ENCODE measurements at regions not wholly inside any gene's neighbourhood (a gene's known extent, or its start where the extent isn't known, plus 50 kb on each side); places are given as distances from the start of the nearest gene placed in this dataset.

DNA sequence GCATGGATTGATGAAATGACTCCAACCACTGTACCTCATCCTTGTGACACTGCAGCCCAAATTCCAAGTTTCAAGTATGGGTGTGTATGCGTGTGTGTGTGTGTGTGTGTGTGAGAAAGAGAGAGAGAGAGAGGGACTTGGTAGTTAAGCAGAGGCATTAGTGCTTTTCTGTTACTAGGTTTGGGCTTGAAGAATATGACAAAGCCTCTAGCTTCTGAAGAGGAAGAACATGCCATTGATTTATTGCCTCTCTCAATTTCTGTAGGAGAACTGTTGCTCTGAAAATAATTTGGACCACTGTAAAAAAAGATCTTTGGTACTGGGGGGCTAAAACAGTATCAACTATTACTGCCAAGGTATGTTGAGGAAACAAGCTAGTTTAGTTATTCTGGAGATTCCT is 139.2 kb downstream of the AQP9 start:
- no peak for DNase-seq (ENCODE audit: low read depth)
- TF ChIP-seq, protein P1, sequence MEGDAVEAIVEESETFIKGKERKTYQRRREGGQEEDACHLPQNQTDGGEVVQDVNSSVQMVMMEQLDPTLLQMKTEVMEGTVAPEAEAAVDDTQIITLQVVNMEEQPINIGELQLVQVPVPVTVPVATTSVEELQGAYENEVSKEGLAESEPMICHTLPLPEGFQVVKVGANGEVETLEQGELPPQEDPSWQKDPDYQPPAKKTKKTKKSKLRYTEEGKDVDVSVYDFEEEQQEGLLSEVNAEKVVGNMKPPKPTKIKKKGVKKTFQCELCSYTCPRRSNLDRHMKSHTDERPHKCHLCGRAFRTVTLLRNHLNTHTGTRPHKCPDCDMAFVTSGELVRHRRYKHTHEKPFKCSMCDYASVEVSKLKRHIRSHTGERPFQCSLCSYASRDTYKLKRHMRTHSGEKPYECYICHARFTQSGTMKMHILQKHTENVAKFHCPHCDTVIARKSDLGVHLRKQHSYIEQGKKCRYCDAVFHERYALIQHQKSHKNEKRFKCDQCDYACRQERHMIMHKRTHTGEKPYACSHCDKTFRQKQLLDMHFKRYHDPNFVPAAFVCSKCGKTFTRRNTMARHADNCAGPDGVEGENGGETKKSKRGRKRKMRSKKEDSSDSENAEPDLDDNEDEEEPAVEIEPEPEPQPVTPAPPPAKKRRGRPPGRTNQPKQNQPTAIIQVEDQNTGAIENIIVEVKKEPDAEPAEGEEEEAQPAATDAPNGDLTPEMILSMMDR (IDR thresholded peaks at IDR 0.05; ENCODE audit: insufficient read depth, low read depth, low read length, missing control alignments), result no peak
- H3K4me3 ChIP-seq (ENCODE audit: low read length), result no peak overlapping the region

DNA sequence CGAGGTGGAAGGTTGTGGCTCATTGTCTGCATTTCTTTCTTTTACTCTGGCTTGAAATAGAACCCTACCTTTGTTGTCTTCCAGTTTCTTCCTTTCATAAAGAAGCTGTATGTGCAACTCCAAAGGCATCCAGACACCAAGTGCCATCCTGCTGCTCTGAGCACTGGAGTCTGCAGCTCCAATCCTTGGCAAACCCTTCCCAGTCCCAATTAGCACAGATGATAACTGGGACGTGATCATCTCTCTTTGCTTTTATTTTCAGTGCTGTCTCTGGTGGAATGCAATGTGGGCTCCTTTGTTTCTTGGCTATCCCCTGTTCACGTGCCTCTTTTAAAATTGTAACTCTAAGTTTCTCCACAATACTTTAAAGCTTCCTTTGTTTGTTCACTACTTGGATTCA is 140.9 kb downstream of the AQP9 start:
- H3K4me3 ChIP-seq (ENCODE audit: low read length), result no peak overlapping the region
- DNase-seq (ENCODE audit: low read depth), result no peak
- TF ChIP-seq, protein P1 (IDR thresholded peaks at IDR 0.05; ENCODE audit: insufficient read depth, low read depth, low read length, missing control alignments), result no peak

DNA sequence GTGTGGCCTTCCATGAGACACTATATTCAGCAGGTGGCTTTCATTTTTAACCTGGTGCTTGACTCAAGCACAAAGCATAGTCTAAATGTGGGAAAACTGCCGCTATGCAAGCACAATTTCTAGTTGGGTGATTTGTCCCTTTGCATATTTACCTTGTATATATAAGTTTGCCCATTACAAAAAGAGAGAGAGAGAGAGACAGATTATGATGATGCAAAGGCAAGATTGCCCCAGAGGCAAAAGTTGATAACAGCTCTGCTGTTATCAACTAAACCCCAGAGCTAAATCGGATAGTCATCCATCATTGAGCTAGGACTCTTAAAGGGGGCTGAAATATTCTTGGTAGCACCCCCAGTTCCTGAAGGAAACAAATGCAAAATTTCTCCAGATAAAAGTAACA is 141.5 kb downstream of the AQP9 start:
- no peak for DNase-seq (ENCODE audit: low read depth)
- TF ChIP-seq, protein P1 (IDR thresholded peaks at IDR 0.05; ENCODE audit: insufficient read depth, low read depth, low read length, missing control alignments), result no peak
- H3K4me3 ChIP-seq (ENCODE audit: low read length), result no peak overlapping the region

DNA sequence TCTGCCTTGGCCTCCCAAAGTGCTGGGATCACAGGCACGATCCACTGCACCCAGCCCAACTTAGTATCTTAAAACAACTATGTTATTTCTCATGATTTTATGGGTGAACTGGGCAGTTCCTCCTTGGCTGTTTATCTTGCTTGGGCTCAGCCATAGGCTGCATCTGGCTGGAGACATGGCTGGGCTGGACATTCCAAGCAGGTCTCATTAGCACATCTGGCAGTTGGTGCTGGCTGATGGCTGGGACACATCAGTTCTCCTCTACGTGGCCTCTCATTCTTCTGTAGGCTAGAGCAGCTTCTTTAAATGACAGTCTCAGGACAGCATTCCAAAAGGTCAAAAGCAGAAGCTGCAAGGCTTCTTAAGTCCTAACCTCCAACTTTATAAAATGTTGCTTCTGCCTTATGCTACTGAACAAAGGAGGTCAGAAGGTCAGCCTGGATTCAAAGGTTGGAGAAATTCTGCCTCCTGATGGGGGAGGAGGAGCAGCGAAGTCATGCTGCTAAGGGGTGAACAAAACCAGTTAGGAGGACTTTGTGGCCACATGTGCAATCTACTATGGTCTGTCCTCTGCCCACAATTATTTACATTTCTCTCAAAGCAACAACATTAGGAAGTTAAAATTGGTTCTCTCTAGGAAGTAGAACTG is 144.0 kb downstream of the AQP9 start:
- H3K4me3 ChIP-seq (ENCODE audit: low read length), result no peak overlapping the region
- TF ChIP-seq, protein P1 (IDR thresholded peaks at IDR 0.05; ENCODE audit: insufficient read depth, low read depth, low read length, missing control alignments), result no peak
- no peak for DNase-seq (ENCODE audit: low read depth)

DNA sequence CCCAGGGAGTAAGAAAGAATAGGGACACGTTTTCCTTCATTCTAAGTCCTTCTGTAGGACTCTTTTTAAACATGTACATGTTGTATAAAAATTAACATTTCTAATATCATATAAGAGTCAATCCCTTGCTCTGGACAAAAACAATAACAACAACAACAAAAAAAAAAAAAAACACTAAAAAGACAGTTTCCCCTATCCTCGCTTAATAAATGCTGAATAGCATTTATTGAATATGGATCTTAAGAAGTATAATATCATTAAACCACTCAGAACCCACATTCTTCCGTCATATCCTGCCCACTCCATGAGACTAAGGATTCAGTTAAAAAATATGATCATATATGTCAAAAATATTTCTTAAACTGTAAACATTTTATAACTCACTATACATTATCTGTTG is 145.1 kb downstream of the AQP9 start:
- H3K4me3 ChIP-seq (ENCODE audit: low read length), result no peak overlapping the region
- DNase-seq (ENCODE audit: low read depth), result no peak
- TF ChIP-seq, protein P1 (IDR thresholded peaks at IDR 0.05; ENCODE audit: insufficient read depth, low read depth, low read length, missing control alignments), result no peak

DNA sequence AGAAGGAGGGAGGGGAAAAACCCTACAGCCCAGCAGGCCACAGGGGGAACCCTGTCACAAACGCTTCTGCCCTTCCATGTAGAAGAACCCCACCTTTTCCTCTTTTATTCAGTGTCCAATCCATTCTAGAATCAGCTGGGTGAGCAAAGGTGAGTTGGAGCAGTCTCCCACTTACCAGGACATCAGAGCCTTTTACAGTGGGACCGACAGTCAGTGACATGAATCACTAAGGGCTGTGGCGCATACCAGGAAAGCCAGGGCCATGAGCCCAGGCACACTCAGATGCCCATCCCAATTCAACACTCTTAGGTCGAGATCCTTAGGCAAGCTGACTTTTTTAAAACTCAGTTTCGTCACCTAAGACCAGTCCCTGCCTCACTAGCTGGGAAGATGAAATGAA is 146.1 kb downstream of the AQP9 start:
- TF ChIP-seq, protein P1 (IDR thresholded peaks at IDR 0.05; ENCODE audit: insufficient read depth, low read depth, low read length, missing control alignments), result no peak
- no peak overlapping the region for H3K4me3 ChIP-seq (ENCODE audit: low read length)
- DNase-seq (ENCODE audit: low read depth), result peak; percentile 60

Data from epithelial cell of esophagus (primary cell).